ENCODE measurements at regions not wholly inside any gene's neighbourhood (a gene's known extent, or its start where the extent isn't known, plus 50 kb on each side); places are given as distances from the start of the nearest gene placed in this dataset.

DNA sequence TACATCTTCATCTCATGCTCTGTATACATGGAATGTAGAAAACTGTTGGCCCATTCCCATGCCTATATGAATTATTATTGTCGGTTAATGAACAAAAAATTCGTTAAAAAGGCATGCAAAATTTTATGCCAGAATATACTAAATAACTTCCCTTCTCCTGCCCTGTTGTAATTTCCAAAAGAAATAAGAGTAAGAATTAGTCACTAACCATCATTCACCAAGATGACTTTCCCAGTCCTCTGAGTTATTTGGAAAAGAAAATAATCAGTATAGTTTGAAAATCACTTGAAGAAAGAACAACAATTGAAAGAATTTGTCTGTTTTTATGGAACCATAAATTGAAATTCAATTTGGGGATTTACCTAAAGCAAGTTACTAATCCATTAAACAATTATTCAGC is 1149.1 kb upstream of the RAG2 start:
- no peak for TF ChIP-seq POLR2A (IDR thresholded peaks at IDR 0.05)
- TF ChIP-seq, protein P1, sequence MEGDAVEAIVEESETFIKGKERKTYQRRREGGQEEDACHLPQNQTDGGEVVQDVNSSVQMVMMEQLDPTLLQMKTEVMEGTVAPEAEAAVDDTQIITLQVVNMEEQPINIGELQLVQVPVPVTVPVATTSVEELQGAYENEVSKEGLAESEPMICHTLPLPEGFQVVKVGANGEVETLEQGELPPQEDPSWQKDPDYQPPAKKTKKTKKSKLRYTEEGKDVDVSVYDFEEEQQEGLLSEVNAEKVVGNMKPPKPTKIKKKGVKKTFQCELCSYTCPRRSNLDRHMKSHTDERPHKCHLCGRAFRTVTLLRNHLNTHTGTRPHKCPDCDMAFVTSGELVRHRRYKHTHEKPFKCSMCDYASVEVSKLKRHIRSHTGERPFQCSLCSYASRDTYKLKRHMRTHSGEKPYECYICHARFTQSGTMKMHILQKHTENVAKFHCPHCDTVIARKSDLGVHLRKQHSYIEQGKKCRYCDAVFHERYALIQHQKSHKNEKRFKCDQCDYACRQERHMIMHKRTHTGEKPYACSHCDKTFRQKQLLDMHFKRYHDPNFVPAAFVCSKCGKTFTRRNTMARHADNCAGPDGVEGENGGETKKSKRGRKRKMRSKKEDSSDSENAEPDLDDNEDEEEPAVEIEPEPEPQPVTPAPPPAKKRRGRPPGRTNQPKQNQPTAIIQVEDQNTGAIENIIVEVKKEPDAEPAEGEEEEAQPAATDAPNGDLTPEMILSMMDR (IDR thresholded peaks at IDR 0.05) = no peak

Data from ovary (tissue), 3 donors.